HG02623 (cell line): ENCODE measurements at regions not wholly inside any gene's neighbourhood (a gene's known extent, or its start where the extent isn't known, plus 50 kb on each side); places are given as distances from the start of the nearest gene placed in this dataset.
"Not testable (repeated sequence)": the region's sequence is repeated elsewhere in the genome, so short reads cannot be mapped to it uniquely, and the experiment has no call there.

Source experiments
- ATAC-seq: cut with Tn5 transposase; IDR thresholded peaks from one replicate; pipeline ENCODE4 v1.9.1; 2021; ENCODE audit warnings: moderate library complexity; ENCODE audit not compliant: unreplicated experiment

DNA sequence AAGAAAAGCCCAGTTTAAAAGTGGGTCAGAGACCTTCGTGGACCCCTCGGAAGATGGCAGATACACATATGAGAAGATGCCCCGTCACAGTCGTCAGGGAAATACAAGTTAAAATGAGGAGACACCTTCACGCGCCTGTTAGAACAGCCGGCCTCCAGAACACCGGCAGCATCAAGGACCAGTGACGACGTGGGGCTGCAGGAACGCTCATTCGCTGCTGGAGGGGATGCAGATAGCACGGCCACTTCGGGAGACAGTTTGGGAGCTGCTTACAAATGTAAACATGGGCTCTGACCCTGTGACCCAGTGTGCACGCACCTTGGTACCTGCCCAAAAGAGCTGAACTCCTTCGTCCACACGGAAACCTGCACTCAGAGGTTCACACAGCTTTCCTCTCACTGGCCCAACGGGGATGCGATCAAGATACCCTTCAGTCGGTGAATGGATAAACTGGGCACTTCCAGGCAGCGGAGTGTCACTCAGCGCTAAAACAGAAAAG lies 83.7 kb upstream of the CTDP1 start:
- ATAC-seq = no peak

- no peak for ATAC-seq
These were observed 83.0 kb upstream of the CTDP1 start for GRCh38 chr18:79596446-79597175.

DNA sequence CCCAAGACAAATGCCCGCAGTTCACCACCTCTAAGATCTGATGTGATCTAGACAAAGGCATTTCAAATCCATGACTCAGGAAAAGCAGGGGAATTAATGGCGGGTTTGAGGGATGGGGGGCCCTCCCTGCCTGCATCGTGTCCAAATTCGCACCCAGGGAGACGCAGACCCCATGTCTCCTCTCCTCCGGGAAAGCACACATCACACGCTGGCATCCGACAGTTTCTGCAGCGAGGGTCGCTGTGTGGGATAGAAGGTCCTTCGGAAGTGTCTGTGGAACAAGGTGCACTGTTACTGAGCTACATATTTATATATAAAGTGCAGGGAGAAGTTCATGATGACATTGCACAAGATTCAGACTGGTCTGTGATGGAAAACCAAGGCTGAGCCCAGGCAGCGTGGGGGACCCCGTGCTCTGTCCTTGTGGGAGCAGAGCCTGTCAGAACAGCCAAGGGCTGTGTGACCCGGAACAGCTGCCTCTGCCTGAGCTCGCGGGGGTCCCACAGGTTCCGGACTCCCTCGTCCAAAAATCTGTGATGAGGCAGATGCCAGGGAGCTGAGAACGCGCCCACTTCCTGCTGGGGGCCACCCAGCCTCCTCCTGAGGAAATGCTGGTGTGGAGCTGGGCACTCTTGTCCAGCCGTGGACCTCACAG lies 82.3 kb upstream of the CTDP1 start:
- no peak for ATAC-seq

DNA sequence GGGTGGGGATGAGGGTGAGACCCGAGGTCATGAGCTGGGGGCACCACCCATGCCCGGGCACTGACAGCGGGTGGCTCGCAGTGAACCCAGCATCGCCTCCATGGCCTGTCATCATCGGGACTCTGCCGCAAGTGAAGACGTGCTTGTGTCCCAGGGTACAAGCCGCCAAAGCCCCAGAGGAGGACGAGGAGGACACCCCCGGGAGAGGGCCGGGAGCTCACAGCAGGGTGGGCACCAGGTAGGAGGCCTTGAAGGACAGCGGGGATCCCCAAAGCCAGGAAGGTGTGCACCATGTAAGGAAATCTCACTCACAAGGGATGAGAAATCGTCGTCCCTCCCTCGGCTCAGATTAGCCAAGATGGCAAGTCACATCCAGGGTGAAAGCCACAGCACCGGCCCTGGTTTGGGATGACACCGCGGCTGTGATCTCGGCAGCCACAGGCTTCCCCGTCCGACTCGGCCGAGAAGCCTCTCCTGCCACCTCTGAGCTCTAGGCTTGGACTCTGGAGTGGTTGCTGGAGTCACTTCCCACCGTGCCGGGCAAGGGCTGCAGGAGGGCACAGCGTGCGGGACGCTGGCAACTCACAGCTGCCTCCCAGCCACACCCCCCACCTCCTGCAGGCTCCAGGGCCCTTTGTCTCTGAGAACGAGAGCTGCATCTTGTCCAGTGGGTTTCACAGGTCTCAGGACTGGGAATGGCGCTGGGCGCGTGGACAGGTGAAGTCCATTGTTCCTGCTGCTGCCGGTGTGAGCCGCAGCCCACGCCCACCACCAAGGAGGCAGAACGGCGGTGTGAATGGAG lies 81.6 kb upstream of the CTDP1 start:
- no peak for ATAC-seq

DNA sequence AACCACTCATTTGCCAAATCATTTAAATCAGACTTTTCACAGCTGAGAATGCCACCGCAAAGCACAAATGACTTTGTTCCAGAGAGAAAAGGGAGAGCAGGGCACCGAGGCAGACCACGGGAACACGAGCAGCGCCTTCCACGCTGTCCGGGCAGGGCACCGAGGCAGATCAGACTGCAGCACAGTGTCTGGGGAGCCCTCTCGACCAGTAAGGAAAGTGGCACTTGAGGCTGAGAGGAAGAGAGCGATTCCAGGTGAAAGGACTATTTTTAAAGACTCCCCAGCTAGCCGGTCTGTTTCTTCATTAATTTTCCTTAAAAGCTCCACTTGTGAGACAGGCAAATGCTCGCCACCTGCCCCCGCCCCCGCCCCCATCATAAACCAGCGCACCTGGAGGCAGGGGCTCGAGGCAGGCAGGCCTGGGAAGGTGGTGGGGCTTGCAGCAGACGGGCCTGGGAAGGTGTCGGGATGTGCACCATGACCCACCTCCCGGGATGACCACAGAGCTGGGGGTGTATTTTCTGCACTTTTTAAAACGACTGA lies 80.9 kb upstream of the CTDP1 start:
- no peak for ATAC-seq

DNA sequence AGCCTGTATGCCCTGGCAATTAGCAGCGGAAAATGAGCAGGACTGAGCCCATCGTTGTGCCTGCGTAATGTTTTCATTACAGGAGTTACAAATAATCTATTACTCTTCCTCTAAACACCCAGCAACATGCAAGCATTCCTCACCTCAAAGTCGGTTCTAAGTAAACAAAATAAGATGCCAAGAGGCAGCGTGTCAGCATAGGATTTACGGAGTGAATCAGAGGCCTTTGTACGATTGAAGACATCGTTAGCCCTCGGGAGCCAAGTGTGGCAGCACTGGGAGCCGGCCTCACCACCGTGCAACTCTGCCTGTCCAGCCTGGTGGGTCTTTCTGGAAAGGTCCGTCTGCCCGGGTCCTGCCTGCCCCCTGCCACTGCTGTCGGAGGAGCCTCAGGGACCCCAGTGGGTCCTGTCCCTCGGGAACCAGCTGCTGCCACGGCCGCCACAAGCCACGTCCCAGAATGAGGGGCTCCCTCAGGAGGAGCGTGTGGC lies 80.1 kb upstream of the CTDP1 start:
- no peak for ATAC-seq

GRCh38 chr18:79600141-79600540 lies 79.5 kb upstream of the CTDP1 start:
- ATAC-seq = no peak

GRCh38 chr18:79600596-79600995 lies 79.0 kb upstream of the CTDP1 start:
- no peak for ATAC-seq

DNA sequence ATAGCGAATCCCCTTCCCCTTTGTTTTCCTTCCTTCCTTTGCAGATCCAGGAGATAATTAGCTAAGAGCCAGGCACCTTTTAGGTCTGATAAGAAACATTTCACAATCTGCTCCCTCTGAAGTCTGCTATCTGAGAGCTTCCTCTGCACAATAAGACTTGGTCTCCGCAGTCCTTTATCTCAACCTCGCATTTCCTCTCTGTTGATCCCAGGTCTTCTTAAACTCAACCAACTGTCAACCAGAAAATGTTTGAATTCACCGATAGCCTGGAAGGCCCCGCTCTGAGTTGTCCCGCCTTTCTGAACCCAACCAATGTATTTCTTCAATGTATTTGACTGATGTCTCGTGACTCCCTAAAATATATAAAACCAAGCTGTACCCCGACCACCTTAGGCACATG lies 78.4 kb upstream of the CTDP1 start:
- no peak for ATAC-seq

DNA sequence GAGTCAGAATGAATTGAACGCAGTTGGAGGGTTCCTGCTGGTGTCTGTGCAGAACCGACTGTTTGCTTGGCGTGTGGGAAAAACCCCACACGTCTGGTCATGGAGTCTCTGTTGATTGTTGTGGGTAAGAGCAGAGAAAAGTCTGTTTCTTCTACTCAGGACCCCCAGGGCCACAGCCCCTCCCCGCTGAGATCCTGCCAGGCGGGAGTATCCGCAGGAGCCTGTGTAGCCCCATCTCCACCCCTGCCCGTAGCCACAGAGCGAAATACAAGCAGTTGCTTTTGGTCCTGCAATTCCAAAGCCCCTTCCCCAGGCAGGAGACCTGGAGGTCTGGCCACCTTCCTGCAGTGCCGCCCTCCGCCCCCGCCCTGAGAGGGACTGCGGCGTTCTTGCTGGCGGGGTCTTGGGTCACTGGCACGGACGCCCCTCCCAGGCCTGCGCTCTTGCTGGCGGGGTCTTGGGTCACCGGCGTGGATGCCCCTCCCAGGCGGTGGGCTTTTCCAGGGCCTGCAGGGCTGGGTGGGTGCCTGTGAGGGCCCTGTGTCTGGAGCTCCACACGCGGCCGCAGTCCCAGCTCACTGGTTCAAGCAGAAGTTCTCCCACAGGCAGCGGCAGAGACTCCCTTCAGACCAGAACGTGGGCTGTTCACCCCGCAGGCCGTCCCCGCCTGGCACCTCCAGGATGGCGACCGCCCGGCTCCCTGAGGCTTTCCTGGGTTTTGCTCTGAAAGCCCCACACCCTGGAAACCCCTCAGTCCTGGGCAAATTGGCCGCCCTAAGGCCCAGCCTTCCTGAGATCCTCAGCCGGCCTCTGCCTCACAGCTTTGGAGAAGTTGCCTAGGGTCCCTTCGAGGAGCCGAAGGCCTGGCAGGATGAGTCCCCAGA lies 76.0 kb upstream of the CTDP1 start:
- ATAC-seq = no peak

DNA sequence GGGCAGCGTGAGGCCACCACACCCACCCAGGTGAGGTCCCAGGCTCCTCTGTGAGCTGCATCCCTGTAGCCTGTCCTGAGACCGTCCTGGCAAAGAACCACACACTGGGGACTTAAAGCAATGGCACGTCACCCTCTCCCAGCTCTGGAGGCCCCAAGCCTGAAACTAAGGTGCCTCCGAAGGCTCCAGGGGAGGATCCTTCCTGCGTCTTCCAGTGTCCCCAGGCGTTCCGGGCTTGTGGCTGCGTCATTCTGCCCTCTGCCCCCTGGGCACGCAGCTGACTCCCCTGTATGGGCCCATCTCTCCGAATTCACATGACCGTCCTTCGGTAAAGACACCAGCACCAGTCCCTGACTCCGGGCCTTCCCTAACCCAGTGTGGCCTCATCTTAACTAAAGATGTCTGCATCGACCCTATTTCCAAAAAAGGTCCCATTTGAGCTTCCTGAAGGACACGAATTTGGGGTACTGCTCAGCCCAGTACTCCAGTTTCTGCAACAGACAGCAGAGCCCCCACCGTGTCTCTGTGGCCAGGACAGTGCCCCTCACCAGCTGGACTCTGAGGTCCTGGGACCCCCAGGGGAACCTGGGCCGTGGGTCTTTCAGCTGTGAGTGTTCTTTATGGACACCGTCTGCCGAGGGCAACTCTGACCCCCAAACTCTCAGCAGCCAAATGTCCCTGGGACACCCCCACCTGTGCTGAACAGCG lies 75.2 kb upstream of the CTDP1 start:
- no peak for ATAC-seq

DNA sequence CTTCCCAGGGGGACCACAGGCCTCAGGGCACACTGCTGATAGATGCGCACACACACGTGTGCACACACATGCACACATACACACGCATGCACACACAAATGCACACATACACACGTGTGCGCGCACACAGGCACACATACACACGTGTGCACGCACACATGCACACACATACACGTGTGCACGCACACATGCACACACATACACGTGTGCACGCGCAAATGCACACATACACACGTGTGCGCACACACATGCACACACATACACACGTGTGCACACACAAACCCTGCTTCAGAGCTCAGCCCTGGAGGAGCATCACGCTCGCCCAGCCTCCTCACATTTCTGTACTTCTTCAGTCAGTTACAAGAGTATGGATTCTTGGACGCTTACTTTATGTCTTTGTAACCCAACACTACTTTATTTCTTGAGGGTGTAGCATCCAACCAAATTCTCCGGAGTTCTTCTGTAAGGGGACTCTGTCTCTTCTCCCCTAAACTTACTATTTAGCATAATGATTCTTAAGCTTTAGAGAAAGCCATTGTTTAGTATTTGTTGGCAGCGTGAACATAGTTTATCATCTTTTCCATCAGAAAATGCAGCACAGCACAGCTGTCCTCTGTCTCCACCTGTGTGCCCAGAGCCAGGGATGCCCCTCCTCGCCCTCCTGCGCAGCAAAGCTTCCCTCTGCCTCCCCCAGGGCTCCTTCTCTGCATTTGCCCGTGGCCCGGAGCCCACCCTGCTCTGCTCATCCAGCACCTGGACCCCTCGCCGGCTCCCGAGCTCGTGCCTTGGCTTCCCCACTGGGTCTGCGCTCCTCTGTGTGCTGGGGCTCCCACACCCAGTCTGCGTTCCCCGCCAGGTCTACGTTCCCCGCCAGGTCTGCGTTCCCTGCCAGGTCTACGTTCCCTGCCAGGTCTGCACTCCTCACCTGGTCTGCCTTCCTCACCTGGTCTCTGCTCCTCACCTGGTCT lies 74.4 kb upstream of the CTDP1 start:
- ATAC-seq = no peak

- not testable (repeated sequence) for ATAC-seq
These were observed 73.5 kb upstream of the CTDP1 start for GRCh38 chr18:79606071-79606470.

GRCh38 chr18:79606621-79607331 lies 72.8 kb upstream of the CTDP1 start:
- ATAC-seq = no peak

DNA sequence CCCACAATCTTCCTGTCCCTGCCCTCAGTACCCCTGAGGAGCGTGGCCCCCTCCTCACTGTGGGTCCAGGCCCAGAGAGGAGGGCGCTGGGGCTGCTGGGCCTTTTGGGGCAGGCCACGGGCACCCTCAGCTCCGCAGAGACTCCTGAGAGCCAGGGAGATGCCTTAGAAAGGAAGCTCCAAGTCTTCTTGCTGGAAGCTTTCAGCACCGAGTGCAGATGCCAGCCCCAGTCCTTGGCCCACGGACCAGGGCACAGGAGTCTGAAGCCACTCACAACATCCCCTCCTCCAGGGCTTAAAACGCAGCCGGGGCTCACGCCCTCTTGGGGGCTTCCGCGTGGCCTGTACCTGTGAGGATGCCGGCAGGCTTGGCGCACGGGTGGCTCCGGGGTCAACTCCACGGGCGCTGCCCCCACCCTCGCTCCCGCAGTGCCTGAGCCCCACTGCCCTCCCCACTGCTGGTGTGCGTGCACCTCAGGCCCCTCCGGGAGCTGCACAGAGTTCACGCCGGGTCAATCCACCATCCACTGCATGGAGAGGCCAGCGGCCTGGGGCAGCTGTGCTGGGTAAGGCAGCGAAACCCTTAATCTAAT lies 72.1 kb upstream of the CTDP1 start:
- no peak for ATAC-seq

DNA sequence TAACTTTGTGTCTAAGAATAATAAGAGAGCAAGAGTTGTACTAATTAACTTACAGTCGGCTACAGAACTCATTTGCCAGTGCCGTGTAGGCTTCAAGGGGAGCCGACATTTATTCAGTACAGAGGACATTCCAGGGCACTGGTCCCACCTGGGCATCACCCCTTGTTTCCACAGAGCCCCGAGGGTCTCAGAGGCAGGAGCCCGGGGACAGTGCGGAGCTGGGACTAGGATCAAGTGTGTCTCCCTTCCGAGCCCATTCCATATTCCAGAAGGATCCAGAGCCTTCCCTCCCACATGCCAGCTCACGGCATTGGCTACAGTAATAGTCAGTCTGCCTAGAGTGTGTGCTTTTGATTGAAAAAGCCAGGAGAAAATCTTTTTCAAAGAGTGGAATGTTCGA lies 71.5 kb upstream of the CTDP1 start:
- ATAC-seq = no peak

GRCh38 chr18:79608535-79608934 lies 71.1 kb upstream of the CTDP1 start:
- ATAC-seq = no peak
